Activated CD4-positive, alpha-beta T cell treated with anti-CD3 and anti-CD28 coated beads, Interleukin-2, amount 50 U/mL, for 16 hours (primary cell): ENCODE measurements at regions not wholly inside any gene's neighbourhood (a gene's known extent, or its start where the extent isn't known, plus 50 kb on each side); places are given as distances from the start of the nearest gene placed in this dataset.
"Not testable (repeated sequence)": the region's sequence is repeated elsewhere in the genome, so short reads cannot be mapped to it uniquely, and the experiment has no call there.

ENCODE experiments used
- DNase-seq: peaks from one replicate; pipeline ENCODE4 v3.0.0-alpha.2; 2020

- no peak for DNase-seq
Observed at GRCh38 chr10:128568041-128568440, 441.8 kb upstream of the MKI67 start.

GRCh38 chr10:128568491-128568890 is 442.3 kb upstream of the MKI67 start:
- DNase-seq = no peak

- DNase-seq = no peak
Observed at GRCh38 chr10:128568990-128569945, 443.0 kb upstream of the MKI67 start.

- no peak for DNase-seq
Observed at GRCh38 chr10:128570319-128570995, 444.2 kb upstream of the MKI67 start.

GRCh38 chr10:128571071-128571470 is 444.8 kb upstream of the MKI67 start:
- no peak for DNase-seq

GRCh38 chr10:128571745-128572144 is 445.5 kb upstream of the MKI67 start:
- no peak for DNase-seq

GRCh38 chr10:128572696-128573095 is 446.5 kb upstream of the MKI67 start:
- DNase-seq = no peak

GRCh38 chr10:128573281-128573845 is 447.1 kb upstream of the MKI67 start:
- DNase-seq = no peak

- no peak for DNase-seq
Observed at GRCh38 chr10:128573986-128574385, 447.8 kb upstream of the MKI67 start.

GRCh38 chr10:128574581-128575210 is 448.5 kb upstream of the MKI67 start:
- DNase-seq = no peak

GRCh38 chr10:128575761-128576160 is 449.5 kb upstream of the MKI67 start:
- no peak for DNase-seq

- DNase-seq = no peak
Observed at GRCh38 chr10:128576336-128576735, 450.1 kb upstream of the MKI67 start.

- no peak for DNase-seq
Observed at GRCh38 chr10:128576943-128577670, 450.9 kb upstream of the MKI67 start.

- no peak for DNase-seq
Observed at GRCh38 chr10:128577958-128578750, 451.9 kb upstream of the MKI67 start.

- no peak for DNase-seq
Observed at GRCh38 chr10:128578766-128579165, 452.5 kb upstream of the MKI67 start.

GRCh38 chr10:128579280-128579865 is 453.1 kb upstream of the MKI67 start:
- DNase-seq = no peak

- DNase-seq = no peak
Observed at GRCh38 chr10:128579901-128580300, 453.7 kb upstream of the MKI67 start.

GRCh38 chr10:128583125-128583524 is 456.9 kb upstream of the MKI67 start:
- not testable (repeated sequence) for DNase-seq

GRCh38 chr10:128586599-128586998 is 460.4 kb upstream of the MKI67 start:
- not testable (repeated sequence) for DNase-seq

- DNase-seq = no peak
Observed at GRCh38 chr10:128587689-128588088, 461.5 kb upstream of the MKI67 start.

- DNase-seq = no peak
Observed at GRCh38 chr10:128588402-128588801, 462.2 kb upstream of the MKI67 start.
